ENCODE measurements at regions not wholly inside any gene's neighbourhood (a gene's known extent, or its start where the extent isn't known, plus 50 kb on each side); places are given as distances from the start of the nearest gene placed in this dataset.

- TF ChIP-seq HDAC2 (IDR thresholded peaks at IDR 0.05; ENCODE audit: borderline replicate concordance in 1 of 2, low read depth in 2 of 2, low read length in 2 of 2) (no peak), CEBPB (IDR thresholded peaks at IDR 0.05; ENCODE audit: low read depth, low read length) (no peak), TBP (IDR thresholded peaks at IDR 0.05; ENCODE audit: low read depth, low read length) (no peak), TCF12 (IDR thresholded peaks at IDR 0.05; ENCODE audit: low read depth, low read length) (no peak), POLR2A (IDR thresholded peaks at IDR 0.05; ENCODE audit: control extremely low read depth in 1 of 2, low read depth in 2 of 2, low read length in 2 of 2) (no peak), KDM5A (IDR thresholded peaks at IDR 0.05; ENCODE audit: low read length) (no peak), MAFK (IDR thresholded peaks at IDR 0.05; ENCODE audit: low read depth, low read length) (no peak)
Measured at GRCh38 chr6:170208182-170208601, 82.7 kb downstream of the DLL1 start (continued).

Measured in H1 (cell line).